Ecto neural progenitor cell (in vitro differentiated cells): ENCODE measurements at regions not wholly inside any gene's neighbourhood (a gene's known extent, or its start where the extent isn't known, plus 50 kb on each side); places are given as distances from the start of the nearest gene placed in this dataset.
"Not testable (repeated sequence)": the region's sequence is repeated elsewhere in the genome, so short reads cannot be mapped to it uniquely, and the experiment has no call there.

Source experiments
- DNase-seq: peaks from one replicate; pipeline ENCODE4 v3.0.0-alpha.2; 2018; ENCODE audit warnings: low spot score

DNA sequence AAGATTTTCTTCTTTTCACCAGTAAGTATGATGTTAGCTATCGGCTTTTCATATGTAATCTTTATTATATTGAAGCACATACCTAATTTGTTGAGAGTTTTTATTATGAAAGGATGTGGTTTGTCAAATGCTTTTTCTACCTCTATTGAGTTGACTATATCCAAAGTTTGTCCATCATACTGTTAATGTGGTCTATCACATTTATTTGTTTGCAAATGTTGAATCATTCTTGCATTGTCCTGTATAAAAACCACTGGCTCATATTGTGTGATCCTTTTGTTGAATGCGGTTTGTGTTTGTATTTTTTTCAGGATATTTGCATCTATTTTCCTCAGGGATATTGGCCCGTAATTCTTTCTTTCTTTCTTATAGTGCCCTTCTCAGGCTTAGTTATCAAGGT is 675.5 kb downstream of the NUP35 start:
- no peak for DNase-seq

GRCh38 chr2:183803596-183803995 is 679.4 kb downstream of the NUP35 start:
- no peak for DNase-seq

GRCh38 chr2:183807870-183808269 is 683.6 kb downstream of the NUP35 start:
- no peak for DNase-seq

DNA sequence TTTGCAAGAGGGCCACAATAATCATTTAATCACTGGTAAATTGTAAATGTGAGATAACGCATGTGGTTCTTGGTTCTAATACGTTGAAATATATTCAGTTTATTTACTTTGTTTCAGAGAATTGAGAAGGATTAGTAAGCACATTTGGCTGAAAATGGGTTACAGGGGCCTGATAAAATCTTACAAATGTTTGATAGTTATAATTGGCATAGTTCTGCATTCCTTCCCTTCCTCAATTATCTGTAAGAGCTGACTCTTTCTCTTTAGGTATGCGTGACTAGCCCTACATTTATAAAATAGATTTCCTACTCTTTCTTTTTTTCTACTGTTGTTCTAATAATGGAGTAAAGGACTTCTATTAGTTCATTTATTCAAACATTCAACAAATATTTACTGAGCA is 685.2 kb downstream of the NUP35 start:
- no peak for DNase-seq

DNA sequence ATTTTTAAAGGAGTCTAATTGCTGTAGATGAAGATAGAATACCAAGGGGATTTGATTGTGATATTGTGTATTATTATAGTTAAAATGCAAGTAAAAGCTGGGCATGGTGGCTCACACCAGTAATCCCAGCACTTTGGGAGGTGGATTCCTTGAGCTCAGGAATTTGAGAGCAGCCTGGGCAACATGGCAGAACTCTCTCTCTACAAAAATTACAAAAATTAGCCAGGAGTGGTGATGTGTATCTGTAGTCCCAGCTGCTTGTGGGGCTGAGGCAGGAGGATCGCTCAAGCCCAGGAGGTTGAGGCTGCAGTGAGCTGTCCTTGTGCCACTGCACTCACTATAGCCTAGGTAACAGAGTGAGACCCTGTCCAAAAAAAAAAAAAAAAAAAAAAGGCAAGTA is 687.0 kb downstream of the NUP35 start:
- DNase-seq, result no peak

- DNase-seq, result no peak
Observed at GRCh38 chr2:183812091-183812490, 687.8 kb downstream of the NUP35 start.

DNA sequence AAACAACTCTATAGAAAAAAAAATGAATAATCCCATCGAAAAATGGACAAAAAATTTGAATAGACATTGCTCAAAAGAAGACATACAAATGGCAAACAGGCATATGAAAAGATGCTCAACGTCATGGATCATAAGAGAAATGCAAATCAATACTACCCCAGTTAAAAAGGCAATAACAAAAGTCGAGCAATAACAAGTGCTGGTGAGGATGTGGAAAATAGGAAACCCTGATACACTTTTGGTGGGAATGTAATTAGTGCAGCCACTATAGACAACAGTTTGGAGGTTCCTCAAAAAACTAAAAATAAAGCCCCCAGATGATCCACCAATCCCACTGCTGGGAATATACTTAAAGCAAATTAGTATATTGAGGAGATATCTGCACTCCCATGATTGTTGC is 701.5 kb downstream of the NUP35 start:
- DNase-seq, result no peak

DNA sequence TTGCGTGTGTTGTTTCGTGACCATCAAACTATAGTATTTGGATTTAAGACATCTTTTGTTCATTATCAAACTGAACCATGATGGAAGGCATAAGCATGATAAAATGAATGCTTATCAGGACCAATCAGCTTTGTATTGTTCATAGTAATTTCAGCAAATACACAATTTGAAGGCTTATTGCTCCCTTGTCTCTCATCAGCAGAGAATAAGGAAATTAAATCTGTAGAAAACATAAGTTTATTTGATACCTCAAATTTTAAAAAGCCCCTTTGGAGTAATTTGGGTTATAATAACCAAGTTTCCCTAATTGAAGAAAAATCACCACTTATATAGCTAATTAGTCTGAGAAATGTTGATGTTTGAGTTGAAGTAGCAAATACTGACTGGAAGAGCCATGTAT is 705.7 kb downstream of the NUP35 start:
- DNase-seq, result no peak

DNA sequence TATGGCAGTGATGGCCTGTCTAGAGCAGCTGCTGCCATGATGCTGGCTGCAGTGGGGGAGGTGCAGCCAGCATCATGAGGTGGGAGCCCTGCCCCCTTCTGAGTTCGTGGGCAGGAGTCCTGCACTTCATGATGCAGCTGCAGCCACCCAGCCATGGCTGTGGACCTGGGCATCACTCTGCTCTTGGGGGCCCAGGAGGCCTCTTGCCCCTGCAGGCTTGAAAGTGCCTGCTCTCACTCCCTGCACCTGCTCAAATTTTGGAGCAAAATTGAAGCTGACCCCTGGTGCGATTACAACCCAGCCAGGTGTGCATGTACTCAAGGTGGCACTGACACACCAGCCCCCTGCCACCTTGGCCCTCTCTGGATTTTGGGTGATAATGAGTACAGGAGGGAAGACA is 712.9 kb downstream of the NUP35 start:
- DNase-seq, result no peak

DNA sequence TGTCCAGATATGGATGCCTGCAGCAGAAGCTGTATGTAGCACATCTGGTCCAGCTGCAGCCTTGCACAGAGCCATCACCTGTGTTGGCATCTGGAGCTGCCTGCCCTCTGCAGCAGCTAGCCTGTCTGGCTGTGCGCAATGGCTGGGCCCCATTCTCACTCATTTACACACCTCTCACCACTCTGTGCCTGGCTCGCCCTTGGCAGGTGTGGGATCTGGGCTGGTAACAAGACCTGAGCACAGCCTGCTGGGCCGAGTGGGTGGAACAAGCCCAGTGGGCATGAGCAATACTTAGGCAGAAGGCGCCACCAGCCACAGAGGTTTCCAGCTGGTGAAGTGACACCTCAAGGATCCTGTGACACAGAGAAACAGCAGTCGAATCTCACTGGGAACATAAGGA is 714.1 kb downstream of the NUP35 start:
- peak; percentile 33 for DNase-seq

- no peak for DNase-seq
Observed at GRCh38 chr2:183840061-183840584, 715.9 kb downstream of the NUP35 start.

DNA sequence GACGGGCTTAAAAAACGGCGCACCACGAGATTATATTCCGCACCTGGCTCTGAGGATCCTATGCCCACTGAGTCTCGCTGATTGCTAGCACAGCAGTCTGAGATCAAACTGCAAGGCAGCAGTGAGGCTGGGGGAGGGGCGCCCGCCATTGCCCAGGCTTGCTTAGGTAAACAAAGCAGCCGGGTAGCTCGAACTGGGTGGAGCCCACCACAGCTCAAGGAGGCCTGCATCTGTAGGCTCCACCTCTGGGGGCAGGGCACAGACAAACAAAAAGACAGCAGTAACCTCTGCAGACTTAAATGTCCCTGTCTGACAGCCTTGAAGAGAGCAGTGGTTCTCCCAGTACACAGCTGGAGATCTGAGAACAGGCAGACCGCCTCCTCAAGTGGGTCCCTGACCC is 725.6 kb downstream of the NUP35 start:
- not testable (repeated sequence) for DNase-seq

DNA sequence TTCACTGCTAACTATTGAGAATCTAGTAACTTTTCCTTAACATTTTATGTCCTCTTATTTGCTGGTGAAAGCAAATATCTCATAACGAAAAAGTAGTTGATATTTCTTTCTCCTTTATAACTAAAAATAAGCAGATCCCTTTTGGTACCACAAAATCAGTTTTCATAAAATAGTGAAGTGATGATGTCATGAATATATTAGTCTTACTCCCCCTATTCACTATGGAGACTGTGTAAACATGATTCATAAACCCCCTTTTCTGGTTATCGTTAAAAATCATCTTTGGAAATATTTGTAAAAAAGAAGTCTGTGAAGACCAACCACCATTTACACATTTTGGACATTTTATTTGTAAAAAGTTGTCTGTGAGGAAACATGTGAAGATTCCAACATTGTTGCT is 734.9 kb downstream of the NUP35 start:
- no peak for DNase-seq

DNA sequence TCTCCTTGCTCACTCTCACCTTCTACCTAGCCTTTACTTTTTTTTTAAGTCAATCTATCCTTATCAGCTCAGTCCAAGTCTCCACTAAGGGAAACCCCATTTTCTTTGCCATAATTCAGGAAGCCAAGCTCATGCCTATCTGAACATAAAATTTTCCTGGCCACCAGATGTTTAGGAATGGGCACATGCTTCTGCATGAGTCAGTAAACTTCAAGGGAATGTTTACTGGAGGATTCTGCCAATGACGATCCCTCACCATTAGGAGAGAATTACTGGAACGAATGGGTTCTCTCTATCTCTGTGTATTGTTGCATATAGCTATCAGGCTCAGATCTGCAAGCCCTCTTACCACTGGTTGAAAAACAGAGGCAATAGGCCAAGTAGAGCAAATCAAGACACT is 731.7 kb upstream of the ZNF804A start:
- DNase-seq, result no peak

DNA sequence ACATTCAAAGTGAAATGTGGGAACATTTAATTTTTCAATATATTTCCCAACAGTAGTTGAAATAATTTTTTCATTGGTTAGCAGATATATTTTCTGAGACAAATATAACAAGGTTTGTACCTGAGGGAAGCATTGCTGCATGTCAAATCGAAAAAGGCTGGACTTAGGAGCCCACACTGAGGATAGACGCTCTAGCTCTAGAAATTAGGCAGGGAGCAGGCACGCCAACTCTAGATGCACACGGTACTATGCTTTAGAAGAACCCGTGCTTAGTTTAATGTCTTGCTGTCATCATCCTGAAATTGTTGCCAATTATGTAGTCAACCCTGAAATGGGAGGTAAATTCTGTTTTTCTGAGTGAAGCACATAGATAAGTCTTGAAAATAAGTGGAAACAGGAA is 731.1 kb upstream of the ZNF804A start:
- no peak for DNase-seq

- DNase-seq, result no peak
Observed at GRCh38 chr2:183868153-183868552, 730.2 kb upstream of the ZNF804A start.

DNA sequence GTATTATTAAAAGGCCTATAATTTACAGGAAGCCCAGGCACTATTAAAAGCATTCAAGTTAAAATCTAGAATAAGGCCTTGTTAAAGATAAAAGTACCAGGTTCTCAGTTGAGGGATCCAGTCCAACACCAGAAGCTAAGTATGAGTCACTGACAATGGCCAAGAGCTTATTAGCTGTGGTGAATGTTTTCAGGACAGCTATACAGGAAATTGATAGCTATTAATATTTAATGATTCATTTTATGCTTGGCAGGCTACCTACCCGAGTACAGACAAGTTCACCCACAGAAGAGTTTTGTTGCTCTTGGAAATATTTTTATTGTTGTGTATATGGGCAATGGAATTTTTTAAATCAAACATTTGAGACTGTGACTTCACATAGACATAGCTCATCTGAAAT is 729.6 kb upstream of the ZNF804A start:
- DNase-seq, result no peak

- no peak for DNase-seq
Observed at GRCh38 chr2:183872131-183872530, 726.2 kb upstream of the ZNF804A start.

DNA sequence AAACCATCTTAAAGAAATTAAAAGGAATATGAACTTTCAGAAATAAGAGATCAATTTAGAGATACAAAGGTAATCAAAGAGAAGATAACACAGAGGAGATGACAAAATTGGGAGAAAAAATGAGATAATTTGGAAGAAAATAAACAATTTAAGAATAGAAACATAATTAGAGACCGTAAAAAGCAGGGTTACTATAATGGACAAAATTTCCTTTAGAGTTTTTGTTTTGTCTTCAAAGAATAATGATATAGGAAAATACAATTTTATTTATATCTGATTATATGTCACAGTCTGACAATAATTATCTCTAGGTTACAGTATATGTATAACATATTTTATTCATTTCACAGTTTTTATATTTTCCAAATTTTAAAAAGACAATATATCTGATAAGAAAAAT is 716.4 kb upstream of the ZNF804A start:
- no peak for DNase-seq

DNA sequence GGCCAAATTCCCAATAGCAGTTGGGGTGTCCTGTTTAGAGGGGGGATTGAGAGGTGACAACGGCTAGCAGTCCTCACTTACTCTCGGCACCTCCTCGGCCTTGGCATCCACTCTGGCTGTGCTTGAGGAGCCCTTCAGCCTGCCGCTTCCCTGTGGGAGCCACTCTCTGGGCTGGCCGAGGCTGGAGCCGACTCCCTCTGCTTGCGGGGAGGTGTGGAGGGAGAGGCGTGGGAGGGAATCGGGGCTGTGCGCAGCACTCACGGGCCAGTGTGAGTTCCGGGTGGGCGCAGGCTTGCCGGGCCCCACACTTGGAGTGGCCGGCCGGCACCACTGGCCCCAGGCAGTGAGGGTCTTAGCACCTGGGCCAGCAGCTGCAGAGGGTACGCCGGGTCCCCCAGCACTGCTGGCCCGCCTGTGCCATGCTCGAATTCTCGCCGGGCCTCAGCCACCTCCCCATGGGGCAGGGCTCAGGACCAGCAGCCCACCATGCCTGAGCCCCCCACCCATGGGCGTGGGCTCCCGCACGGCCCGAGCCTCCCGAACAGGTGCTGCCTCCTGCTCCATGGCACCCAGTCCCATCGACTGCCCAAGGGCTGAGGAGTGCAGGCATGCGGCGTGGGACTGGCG is 705.9 kb upstream of the ZNF804A start:
- no peak for DNase-seq

- DNase-seq, result no peak
Observed at GRCh38 chr2:183898641-183899040, 699.7 kb upstream of the ZNF804A start.

DNA sequence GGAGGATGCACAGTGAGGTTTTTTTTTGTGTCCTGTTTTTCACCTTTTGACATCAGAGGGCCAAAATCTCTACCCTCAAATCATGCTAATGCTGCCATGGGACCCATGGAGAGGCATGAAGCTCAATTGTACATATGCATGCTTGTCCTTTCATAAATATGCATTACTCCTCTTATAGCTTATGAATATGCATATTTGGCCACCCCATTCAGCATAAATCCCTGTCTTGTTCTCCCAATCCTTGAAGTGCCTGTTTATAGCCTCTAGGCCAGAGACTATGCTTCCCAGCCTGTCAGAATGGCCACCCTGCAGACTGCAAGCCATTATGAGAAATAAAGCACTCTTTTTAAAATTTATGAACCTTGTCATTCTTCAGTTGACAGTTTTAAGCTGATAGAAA is 696.4 kb upstream of the ZNF804A start:
- no peak for DNase-seq

GRCh38 chr2:183903026-183903425 is 695.3 kb upstream of the ZNF804A start:
- no peak for DNase-seq

DNA sequence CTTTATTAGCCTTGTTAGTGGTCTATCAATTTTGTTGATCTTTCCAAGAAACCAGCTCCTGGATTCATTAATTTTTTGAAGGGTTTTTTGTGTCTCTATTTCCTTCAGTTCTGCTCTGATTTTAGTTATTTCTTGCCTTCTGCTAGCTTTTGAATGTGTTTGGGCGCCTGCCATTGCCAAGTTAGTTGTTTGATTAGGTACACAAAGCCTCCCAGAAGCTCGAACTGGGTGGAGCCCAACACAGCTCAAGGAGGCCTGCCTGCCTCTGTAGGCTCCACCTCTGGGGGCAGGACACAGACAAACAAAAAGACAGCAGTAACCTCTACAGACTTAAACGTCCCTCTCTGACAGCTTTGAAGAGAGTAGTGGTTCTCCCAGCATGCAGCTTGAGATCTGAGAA is 682.3 kb upstream of the ZNF804A start:
- DNase-seq, result not testable (repeated sequence)

DNA sequence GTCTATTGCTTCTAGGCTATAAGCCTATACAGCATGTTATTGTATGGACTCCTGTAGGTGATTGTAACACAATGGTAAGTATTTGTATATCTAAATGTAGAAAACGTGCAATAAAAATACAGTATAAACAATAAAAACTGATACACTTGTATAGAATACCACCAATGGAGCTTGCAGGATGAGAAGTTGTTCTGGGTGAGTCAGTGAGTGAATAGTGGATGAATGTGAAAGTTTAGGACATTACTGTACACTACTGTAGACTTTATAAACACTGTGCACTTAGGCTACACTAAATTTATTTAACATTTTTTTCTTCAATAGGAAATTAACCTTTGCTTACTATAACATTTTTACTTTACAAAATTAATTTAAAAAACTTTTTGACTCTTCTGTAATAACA is 679.2 kb upstream of the ZNF804A start:
- DNase-seq, result no peak
